HG02759 (cell line): ENCODE measurements at regions not wholly inside any gene's neighbourhood (a gene's known extent, or its start where the extent isn't known, plus 50 kb on each side); places are given as distances from the start of the nearest gene placed in this dataset.

Experiments
- ATAC-seq: cut with Tn5 transposase; IDR thresholded peaks from one replicate; pipeline ENCODE4 v1.9.1; 2021; ENCODE audit warnings: mild to moderate bottlenecking, moderate library complexity; ENCODE audit not compliant: unreplicated experiment

DNA sequence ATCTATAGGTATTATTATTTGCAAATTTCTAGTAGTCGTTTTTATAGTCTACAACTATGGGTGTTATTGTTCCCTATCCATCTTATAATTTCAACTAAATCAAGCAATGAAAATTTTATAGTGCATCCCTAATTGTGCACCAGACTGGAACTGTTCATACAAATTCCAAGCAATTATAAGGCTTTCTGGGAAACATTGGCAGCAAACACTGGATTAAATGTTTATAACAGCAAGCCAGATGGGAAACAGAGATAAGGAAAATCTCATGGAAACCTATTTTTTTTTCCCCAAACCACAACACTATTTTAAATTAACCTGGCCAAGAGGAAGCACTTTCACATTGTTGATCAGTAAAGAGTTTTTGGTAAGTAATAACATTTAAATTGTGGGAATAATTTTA lies 524.3 kb downstream of the RASEF start:
- no peak for ATAC-seq

DNA sequence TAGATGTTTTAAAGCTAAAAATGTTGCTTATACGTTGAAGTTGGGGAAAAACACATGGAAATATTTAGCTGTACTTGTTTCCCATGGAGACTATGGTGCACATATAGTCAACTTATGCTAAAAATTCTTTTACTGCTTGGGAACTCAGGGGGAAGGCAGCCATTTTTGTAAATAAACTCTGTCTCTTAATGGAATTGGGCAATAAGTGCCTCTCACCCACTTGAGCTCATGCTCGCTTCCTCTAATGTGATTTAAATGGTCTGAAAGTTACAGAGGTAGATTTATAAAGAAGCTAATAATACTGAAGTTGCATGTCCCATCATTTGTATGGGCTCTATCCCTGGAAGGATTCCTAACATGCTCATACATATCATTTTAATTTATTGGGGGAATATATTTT lies 523.8 kb downstream of the RASEF start:
- no peak for ATAC-seq

- ATAC-seq: no peak
Measured at GRCh38 chr9:82539856-82540579, 522.9 kb downstream of the RASEF start.

DNA sequence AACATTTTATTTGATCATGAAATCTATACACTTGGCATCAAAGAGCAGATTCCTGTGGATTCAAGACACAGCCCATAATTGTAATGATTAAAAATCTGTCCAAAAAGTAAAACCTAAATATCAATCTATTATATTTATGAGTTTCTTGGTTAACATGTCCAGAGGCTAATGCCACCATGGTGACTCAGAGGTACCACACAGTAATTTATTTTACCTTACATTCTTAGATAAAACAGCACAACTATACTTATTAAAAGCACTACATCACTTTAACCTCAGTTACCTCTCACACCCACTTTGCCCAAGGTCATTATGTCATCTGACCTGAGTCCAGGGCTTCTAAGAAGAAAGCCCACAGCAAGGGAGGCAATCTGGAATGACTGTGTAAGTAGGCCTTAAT lies 519.2 kb downstream of the RASEF start:
- ATAC-seq: no peak

- ATAC-seq: no peak
Measured at GRCh38 chr9:82546136-82546535, 516.8 kb downstream of the RASEF start.

- no peak for ATAC-seq
Measured at GRCh38 chr9:82547995-82548394, 514.9 kb downstream of the RASEF start.

GRCh38 chr9:82549174-82549821 lies 513.6 kb downstream of the RASEF start:
- ATAC-seq: no peak

GRCh38 chr9:82552784-82553183 lies 510.2 kb downstream of the RASEF start:
- ATAC-seq: no peak

GRCh38 chr9:82553654-82554366 lies 509.1 kb downstream of the RASEF start:
- no peak for ATAC-seq

DNA sequence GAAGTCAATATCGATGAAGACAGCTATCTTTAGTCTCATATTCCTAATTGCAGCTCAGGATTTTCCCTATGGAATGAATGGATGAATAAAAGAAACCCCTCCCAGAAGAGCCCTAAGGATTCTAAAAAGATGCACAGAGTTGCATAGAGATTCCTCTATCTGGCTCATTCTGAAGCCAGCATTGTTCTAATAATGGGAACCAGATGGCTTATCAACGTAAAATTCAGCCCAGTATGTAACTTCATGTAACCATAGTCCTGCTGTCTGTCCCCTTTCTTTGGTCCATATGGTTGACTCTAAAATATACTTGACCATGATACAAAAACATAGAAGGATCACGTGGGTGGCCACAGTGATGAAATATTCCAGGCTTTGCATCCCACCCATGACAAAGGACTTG lies 508.6 kb downstream of the RASEF start:
- ATAC-seq: no peak

DNA sequence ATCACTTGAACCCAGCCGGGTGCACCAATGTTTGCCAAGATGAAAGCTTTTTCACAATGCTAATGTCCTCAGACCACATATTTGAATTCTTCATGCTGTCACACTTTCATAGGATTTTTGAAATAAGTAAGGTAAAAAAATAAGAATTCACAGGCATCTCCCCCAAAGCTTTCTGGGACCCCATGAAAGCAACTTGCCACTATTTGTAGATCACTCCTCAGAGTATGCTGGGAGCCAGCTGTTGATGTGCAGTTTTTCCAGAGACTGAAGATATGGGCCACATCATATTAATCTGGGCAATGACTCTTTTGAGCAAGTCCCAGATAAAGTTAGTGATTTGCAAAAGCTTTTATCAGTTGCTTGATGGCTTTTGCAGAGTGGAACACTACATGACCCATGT lies 507.9 kb downstream of the RASEF start:
- no peak for ATAC-seq

DNA sequence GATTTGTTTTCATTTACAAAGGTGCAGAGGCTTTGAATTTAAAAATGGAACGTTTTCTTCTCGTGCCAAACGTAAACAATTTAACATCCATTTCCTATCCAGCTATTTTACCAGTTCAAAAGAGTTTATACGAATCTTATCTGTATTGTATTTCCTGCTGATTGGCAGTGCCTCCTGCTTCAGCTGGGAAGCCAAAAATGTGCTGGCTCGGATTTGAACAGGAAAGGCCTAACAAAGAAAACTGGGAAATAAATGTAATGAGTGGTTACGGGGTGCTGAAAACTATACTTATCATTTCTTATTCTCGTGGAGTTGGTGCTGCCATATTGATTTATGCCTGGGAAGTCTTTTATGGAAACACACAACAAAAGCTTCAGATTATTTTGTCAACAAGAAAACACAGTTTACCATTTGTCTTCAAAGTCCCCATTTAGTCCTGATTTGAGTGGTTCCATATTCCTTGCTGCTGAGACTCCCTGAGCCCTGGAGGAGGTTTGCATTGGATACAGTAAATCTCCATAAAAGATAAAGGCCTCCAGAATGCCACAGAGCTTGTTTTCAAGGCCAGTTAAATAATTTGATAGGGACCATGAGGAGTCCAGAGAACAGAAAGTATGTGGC lies 507.4 kb downstream of the RASEF start:
- ATAC-seq: no peak

GRCh38 chr9:82558346-82558745 lies 504.6 kb downstream of the RASEF start:
- ATAC-seq: no peak

DNA sequence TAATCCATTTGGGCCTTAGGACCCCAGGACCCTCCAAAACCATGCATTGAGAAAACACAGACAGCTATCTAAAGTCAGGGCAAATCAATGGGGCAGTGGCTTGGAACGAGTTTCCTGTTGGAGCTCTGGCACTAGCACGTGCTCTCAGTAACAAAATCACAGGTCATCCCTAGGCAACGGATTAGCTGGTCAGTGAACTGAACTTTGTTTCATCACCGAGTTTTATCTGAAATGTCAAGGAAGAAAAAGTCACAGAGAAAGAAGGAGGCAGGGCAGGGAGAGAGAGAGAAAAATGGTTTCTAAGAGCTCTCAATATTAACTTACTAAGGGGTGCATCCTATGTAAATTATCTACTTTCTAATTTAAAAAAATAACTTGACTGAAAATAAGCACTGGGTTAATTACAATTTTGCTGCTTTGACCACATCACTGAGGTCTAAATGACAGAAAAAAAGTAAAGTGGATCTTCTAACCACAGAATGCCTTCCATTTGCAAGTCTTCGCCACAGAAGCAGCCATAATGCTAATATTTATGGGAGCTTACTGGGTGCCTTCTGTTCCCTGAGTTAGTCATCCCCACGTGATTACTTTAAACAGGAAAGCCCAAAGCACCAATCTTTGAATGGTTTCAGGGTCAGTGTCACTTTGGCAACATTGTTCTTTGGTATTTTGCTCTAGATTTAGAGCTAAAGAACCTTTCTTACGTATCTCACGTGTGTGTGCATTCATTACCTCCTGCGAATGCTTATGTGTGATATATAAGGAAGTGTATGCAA lies 503.9 kb downstream of the RASEF start:
- ATAC-seq: no peak

DNA sequence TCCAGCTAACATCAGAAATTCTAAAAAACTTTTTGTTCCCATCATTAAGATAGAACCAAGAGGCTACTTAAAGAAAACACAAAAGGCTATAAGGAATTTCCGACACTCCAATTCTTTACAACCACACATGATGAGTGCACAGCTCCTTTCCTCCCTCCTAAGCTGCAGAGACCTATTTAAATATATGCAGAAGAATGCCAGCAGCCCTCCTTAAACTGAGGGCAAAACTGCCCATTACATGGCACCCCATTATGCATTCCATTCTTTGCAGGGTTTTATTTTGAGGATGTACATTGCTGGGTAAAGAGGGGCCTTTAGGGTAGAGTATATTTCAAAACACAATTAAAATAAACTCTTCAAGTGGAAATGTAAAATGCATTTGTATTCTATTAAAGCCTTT lies 502.9 kb downstream of the RASEF start:
- ATAC-seq: no peak

DNA sequence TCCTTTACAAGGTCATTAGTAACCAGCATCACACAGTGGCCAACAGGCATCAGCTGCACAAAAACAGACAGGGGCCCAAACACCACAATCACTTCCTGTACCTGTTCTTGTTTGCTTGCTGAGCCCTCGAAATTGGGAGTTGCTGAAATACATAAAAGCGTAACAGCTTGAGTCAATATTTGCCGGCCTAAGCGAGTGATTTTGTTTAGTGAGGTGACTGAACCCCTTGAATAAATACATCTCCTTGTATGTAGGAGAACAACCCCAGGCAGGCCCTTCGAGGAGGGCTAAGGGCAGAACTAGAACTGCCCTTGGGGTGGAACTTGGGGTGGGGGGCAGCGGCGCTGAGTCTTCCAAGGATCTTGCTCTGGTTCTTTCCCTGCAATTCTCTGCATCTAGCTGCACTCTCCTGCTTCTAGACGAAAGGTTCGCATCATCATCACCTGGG lies 502.5 kb downstream of the RASEF start:
- ATAC-seq: no peak

- no peak for ATAC-seq
Measured at GRCh38 chr9:82563094-82563493, 499.8 kb downstream of the RASEF start.

- ATAC-seq: no peak
Measured at GRCh38 chr9:82563841-82564240, 499.1 kb downstream of the RASEF start.

DNA sequence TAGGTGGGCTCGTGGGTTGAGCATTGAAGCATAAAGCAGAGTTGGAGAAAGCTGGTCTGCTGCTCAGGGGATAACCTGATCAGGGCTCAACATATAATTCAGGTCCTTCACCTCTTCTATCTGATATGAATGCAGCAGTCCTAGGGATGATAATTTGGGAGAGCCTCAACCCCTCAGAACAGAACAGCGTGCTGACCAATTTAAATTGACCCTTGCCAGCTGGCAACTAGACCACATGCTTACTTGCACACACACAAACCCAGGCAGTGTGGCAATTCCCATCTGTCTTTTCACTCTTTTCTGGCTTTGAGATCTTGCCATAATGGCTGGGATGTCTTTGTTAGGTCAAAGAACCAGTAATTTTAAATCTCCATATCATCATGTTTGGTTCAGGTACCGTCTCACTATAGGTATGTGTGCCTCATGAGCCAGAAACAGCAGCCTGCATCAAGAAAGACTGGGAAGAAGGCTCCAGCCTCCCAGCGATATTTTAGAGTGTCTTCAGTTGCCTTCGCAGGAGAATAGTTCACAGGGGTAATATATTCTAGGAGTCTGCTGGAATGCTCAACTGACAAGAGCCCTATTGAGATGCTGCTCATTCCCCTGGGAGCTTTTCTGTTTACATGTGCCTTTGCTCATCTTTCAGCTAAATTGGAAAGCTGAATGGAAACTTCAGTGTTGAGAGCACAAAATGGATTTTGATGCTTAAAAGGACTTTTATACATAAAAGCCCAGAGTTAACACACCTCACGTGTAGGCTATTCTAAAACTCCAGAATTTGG lies 497.6 kb downstream of the RASEF start:
- ATAC-seq: no peak

- no peak for ATAC-seq
Measured at GRCh38 chr9:82567953-82568352, 495.0 kb downstream of the RASEF start.
